H1 (cell line): ENCODE measurements at regions not wholly inside any gene's neighbourhood (a gene's known extent, or its start where the extent isn't known, plus 50 kb on each side); places are given as distances from the start of the nearest gene placed in this dataset.

ENCODE experiments used
- CTCF ChIA-PET: fragments of 300-600 bp; sonication (Branson Sonifier 250); formaldehyde crosslinking; loops from one replicate; lab custom pipeline; 2021; ENCODE audit not compliant: partially characterized antibody; lab: Charles Lee
- POLR2A ChIA-PET: fragments of 300-600 bp; sonication (Branson Sonifier 250); formaldehyde crosslinking; loops from one replicate; lab custom pipeline; 2021; ENCODE audit warnings: inconsistent platforms; ENCODE audit not compliant: partially characterized antibody; lab: Charles Lee
- DNase-seq, 2 experiments: peaks; one replicate each; pipeline versions ENCODE4 v3.0.0 to v3.0.0-alpha.2; 2010 to 2022; ENCODE audit warnings: low spot score in 2 of 2, low read depth in 1 of 2, mixed read lengths in 1 of 2
- FAIRE-seq: peaks from 2 replicates; lab custom pipeline; 2011; peaks lifted over from hg19 to GRCh38; lab: Jason Lieb, UNC
- H2AFZ ChIP-seq: 2 replicates; pipeline ENCODE4 v1.8.1; 2012; ENCODE audit warnings: low read length, inconsistent platforms
- H2AK5ac ChIP-seq: 2 replicates; pipeline ENCODE4 v1.6.1; 2013; ENCODE audit warnings: low read depth, low read length
- H2BK120ac ChIP-seq: replicated peaks from 2 replicates; pipeline ENCODE3; 2013; ENCODE audit warnings: low read depth, low read length, inconsistent platforms
- H2BK12ac ChIP-seq: 2 replicates; pipeline ENCODE4 v1.6.1; 2013; ENCODE audit warnings: low read depth, low read length
- H2BK15ac ChIP-seq: 2 replicates; pipeline ENCODE4 v1.6.1; 2013; ENCODE audit warnings: low read length
- H2BK20ac ChIP-seq: 2 replicates; pipeline ENCODE4 v1.6.1; 2013; ENCODE audit warnings: low read length
- H2BK5ac ChIP-seq: 2 replicates; pipeline ENCODE4 v1.6.1; 2013; ENCODE audit warnings: low read depth, low read length
- H3K14ac ChIP-seq: 2 replicates; pipeline ENCODE4 v1.6.1; 2013; ENCODE audit warnings: inconsistent platforms; ENCODE audit not compliant: insufficient read length
- H3K18ac ChIP-seq: 2 replicates; pipeline ENCODE4 v1.6.1; 2013; ENCODE audit warnings: low read length; ENCODE audit errors: extremely low read depth
- H3K23ac ChIP-seq: 2 replicates; pipeline ENCODE4 v1.6.1; 2013; ENCODE audit warnings: inconsistent platforms; ENCODE audit not compliant: insufficient read length
- H3K23me2 ChIP-seq: 2 replicates; pipeline ENCODE4 v1.6.1; 2013; ENCODE audit warnings: low read depth, low read length
- H3K27ac ChIP-seq: 2 replicates; pipeline ENCODE4 v1.6.1; 2011; ENCODE audit warnings: low read depth, low read length, inconsistent platforms
- H3K27me3 ChIP-seq, 4 experiments: replicated peaks in 1 of 4; 1 replicate in 1 of 4; 2 replicates in 3 of 4; pipeline versions ENCODE4 v1.6.1 to v1.8.1; 2011 to 2013; ENCODE audit warnings: low read length in 3 of 4, mild to moderate bottlenecking in 3 of 4, inconsistent platforms in 2 of 4, mixed read lengths in 2 of 4, moderate library complexity in 1 of 4; ENCODE audit not compliant: control insufficient read depth in 3 of 4, insufficient read depth in 3 of 4; ENCODE audit errors: extremely low read depth in 1 of 4
- H3K36me3 ChIP-seq, 4 experiments: 2 replicates each; pipeline versions ENCODE4 v1.6.1 to v1.8.1; 2011 to 2013; ENCODE audit warnings: mild to moderate bottlenecking in 4 of 4, low read length in 3 of 4, moderate library complexity in 2 of 4, control low read depth in 1 of 4, inconsistent platforms in 1 of 4; ENCODE audit not compliant: insufficient read depth in 4 of 4, control insufficient read depth in 2 of 4
- H3K4ac ChIP-seq: replicated peaks from 2 replicates; pipeline ENCODE3; 2013; ENCODE audit warnings: low read length, low read depth, mixed read lengths, inconsistent platforms; ENCODE audit not compliant: insufficient read length
- H3K4me1 ChIP-seq, 4 experiments: replicated peaks in 1 of 4; 1 replicate in 1 of 4; 2 replicates in 3 of 4; pipeline versions ENCODE4 v1.6.1 to v1.8.1; 2011 to 2013; ENCODE audit warnings: low read length in 3 of 4, inconsistent platforms in 2 of 4, mixed read lengths in 1 of 4; ENCODE audit not compliant: insufficient read depth in 4 of 4, control insufficient read depth in 3 of 4
- H3K4me2 ChIP-seq, 2 experiments: 2 replicates each; pipeline versions ENCODE4 v1.6.1 to v1.8.1; 2011 to 2013; ENCODE audit warnings: low read depth in 2 of 2, low read length in 2 of 2, control low read depth in 1 of 2, inconsistent platforms in 1 of 2, mild to moderate bottlenecking in 1 of 2; ENCODE audit not compliant: insufficient read depth in 1 of 2
- H3K4me3 ChIP-seq, 4 experiments: fragments of 200-600, 300-600 bp in 1 of 4; sonication (generic), shearing (Covaris generic), sonication (Bioruptor Twin) in 1 of 4; 2 replicates each; pipeline versions ENCODE4 v1.5.1 to v1.8.1; 2011 to 2016; ENCODE audit warnings: low read length in 4 of 4, low read depth in 3 of 4, control low read depth in 2 of 4, inconsistent platforms in 2 of 4, mild to moderate bottlenecking in 2 of 4, mixed read lengths in 1 of 4, moderate library complexity in 1 of 4; ENCODE audit not compliant: insufficient read depth in 2 of 4; ENCODE audit errors: extremely low read depth in 1 of 4
- H3K56ac ChIP-seq: replicated peaks from 2 replicates; pipeline ENCODE3; 2013; ENCODE audit warnings: low read depth, mild to moderate bottlenecking, mixed read lengths, low read length, inconsistent platforms; ENCODE audit not compliant: insufficient read length
- H3K79me1 ChIP-seq: 2 replicates; pipeline ENCODE4 v1.6.1; 2013; ENCODE audit warnings: low read depth, low read length, control low read depth
- H3K79me2 ChIP-seq, 2 experiments: 2 replicates each; pipeline versions ENCODE4 v1.6.1 to v1.8.1; 2012 to 2013; ENCODE audit warnings: low read length in 2 of 2, mild to moderate bottlenecking in 2 of 2, inconsistent platforms in 1 of 2; ENCODE audit not compliant: insufficient read depth in 2 of 2, control insufficient read depth in 1 of 2
- H3K9ac ChIP-seq, 4 experiments: replicated peaks in 1 of 4; 1 replicate in 1 of 4; 2 replicates in 3 of 4; pipeline versions ENCODE4 v1.6.1 to v1.8.1; 2011 to 2013; ENCODE audit warnings: low read depth in 3 of 4, low read length in 3 of 4, control low read depth in 2 of 4, mild to moderate bottlenecking in 2 of 4, moderate library complexity in 2 of 4, inconsistent platforms in 1 of 4; ENCODE audit errors: extremely low read depth in 1 of 4
- H3K9me3 ChIP-seq, 2 experiments: 2 replicates each; pipeline versions ENCODE4 v1.6.1 to v1.8.1; 2012 to 2013; ENCODE audit warnings: mild to moderate bottlenecking in 2 of 2, moderate library complexity in 2 of 2, control low read depth in 1 of 2, inconsistent platforms in 1 of 2, low read depth in 1 of 2, low read length in 1 of 2, mixed read lengths in 1 of 2; ENCODE audit not compliant: insufficient read depth in 2 of 2
- H4K20me1 ChIP-seq, 2 experiments: replicated peaks in 1 of 2; 2 replicates each; pipeline versions ENCODE3 to v1.8.1; 2011 to 2013; ENCODE audit warnings: inconsistent platforms in 2 of 2, low read length in 2 of 2, mild to moderate bottlenecking in 1 of 2; ENCODE audit not compliant: insufficient read depth in 2 of 2, control insufficient read depth in 1 of 2
- H4K5ac ChIP-seq: 2 replicates; pipeline ENCODE4 v1.6.1; 2013; ENCODE audit warnings: low read length, low read depth, mixed read lengths, inconsistent platforms; ENCODE audit not compliant: insufficient read length
- H4K8ac ChIP-seq: 2 replicates; pipeline ENCODE4 v1.8.0; 2013; ENCODE audit warnings: mild to moderate bottlenecking, moderate library complexity, low read length, inconsistent platforms; ENCODE audit not compliant: insufficient read depth; ENCODE audit errors: extremely low read depth
- H4K91ac ChIP-seq: replicated peaks from 2 replicates; pipeline ENCODE3; 2013; ENCODE audit warnings: low read length, mixed read lengths, inconsistent platforms; ENCODE audit not compliant: insufficient read length
- BACH1 ChIP-seq: IDR thresholded peaks from 2 replicates; pipeline ENCODE4 v1.6.1; 2012; ENCODE audit warnings: low read length, improper control_type of control experiment
- CBX5 ChIP-seq: fragments of 300-800, 300-1000 bp; sonication (generic); IDR thresholded peaks from 2 replicates; pipeline ENCODE4 v1.7.1; 2016; ENCODE audit warnings: antibody characterized with exemption, low read length, low read depth
- SIN3A ChIP-seq, 2 experiments: IDR thresholded peaks in 1 of 2; conservative IDR thresholded peaks in 1 of 2; 2 replicates each; pipeline ENCODE4 v1.6.1; 2011 to 2012; ENCODE audit warnings: low read length in 2 of 2, improper control_type of control experiment in 1 of 2, low read depth in 1 of 2, mild to moderate bottlenecking in 1 of 2
- WGBS, 2 experiments: shearing (Covaris generic) in 1 of 2; methylation state at CpG; one replicate each; pipeline versions ENCODE4 v1.1.6 to v1.1.7; 2013 to 2015; ENCODE audit warnings: low lambda C conversion rate in 2 of 2, mixed read lengths in 2 of 2, inconsistent platforms in 1 of 2, low coverage in 1 of 2, missing lambda C conversion rate in 1 of 2; ENCODE audit not compliant: insufficient replicate concordance in 2 of 2, insufficient coverage in 1 of 2, insufficient read length in 1 of 2; ENCODE audit errors: extremely low coverage in 1 of 2, missing lambda C conversion rate in 1 of 2; 5-methylcytosine and 5-hydroxymethylcytosine counted together
- TF ChIP-seq, protein P1 (sequence below), 3 experiments: IDR thresholded peaks; 1 replicate in 2 of 3; 2 replicates in 1 of 3; pipeline versions ENCODE4 v1.5.1 to v1.6.1; 2011; ENCODE audit warnings: low read length in 3 of 3, mild to moderate bottlenecking in 3 of 3, inconsistent platforms in 2 of 3, low read depth in 1 of 3, moderate library complexity in 1 of 3; ENCODE audit not compliant: insufficient read depth in 1 of 3; ENCODE audit errors: control extremely low read depth in 1 of 3

DNA sequence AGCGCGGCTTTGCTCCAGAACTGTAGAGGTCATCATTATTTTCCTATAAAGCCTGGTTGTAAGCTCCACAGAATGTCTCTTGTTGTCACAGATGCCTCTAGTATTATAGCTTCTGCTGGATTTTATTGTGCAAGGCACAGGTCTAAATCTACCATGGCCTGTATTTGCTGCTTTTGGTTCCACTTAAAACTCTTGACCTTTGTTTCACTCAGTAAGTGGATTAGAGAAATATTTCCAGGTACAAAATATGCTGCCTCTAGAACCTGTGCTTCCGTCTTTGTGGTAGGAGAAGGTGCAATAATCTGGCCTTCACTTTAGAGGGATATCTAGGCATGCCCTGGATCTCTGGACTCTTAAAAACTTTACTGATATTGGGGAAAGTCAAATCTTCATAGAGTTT lies 476.6 kb upstream of the CD180 start:
- H3K18ac ChIP-seq, result no peak overlapping the region
- FAIRE-seq, result no peak
- H4K91ac ChIP-seq, result no peak overlapping the region
- no peak for DNase-seq
- no peak overlapping the region for H3K14ac ChIP-seq
- POLR2A ChIA-PET, result no interaction called here
- no peak overlapping the region for H3K56ac ChIP-seq
- no peak overlapping the region for H2BK15ac ChIP-seq
- H2BK5ac ChIP-seq, result no peak overlapping the region
- 98% methylated on average over 3 of the region's 3 CpGs; no CpG with 5 or more reads in 1 of the 2 experiments for WGBS, 2 experiments
- no peak overlapping the region for H4K8ac ChIP-seq
- H2AK5ac ChIP-seq, result no peak overlapping the region
- H3K4me3 ChIP-seq, result no peak overlapping the region
- H2BK12ac ChIP-seq, result no peak overlapping the region
- H4K20me1 ChIP-seq, result no peaks in the 10 kb centered on the region
- H3K23ac ChIP-seq, result no peak overlapping the region
- no peak for TF ChIP-seq CBX5
- no peak for TF ChIP-seq SIN3A (conservative IDR thresholded peaks at IDR 0.05 in 1 of 2, IDR thresholded peaks at IDR 0.05 in 1 of 2; ENCODE audit: low read depth in 1 of 2, low read length in 2 of 2)
- TF ChIP-seq, protein P1, sequence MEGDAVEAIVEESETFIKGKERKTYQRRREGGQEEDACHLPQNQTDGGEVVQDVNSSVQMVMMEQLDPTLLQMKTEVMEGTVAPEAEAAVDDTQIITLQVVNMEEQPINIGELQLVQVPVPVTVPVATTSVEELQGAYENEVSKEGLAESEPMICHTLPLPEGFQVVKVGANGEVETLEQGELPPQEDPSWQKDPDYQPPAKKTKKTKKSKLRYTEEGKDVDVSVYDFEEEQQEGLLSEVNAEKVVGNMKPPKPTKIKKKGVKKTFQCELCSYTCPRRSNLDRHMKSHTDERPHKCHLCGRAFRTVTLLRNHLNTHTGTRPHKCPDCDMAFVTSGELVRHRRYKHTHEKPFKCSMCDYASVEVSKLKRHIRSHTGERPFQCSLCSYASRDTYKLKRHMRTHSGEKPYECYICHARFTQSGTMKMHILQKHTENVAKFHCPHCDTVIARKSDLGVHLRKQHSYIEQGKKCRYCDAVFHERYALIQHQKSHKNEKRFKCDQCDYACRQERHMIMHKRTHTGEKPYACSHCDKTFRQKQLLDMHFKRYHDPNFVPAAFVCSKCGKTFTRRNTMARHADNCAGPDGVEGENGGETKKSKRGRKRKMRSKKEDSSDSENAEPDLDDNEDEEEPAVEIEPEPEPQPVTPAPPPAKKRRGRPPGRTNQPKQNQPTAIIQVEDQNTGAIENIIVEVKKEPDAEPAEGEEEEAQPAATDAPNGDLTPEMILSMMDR (IDR thresholded peaks at IDR 0.05; ENCODE audit: control extremely low read depth in 1 of 3, insufficient read depth in 1 of 3, low read depth in 1 of 3, low read length in 3 of 3), result no peak
- TF ChIP-seq BACH1, result no peak
- H3K23me2 ChIP-seq, result no peaks in the 10 kb centered on the region
- no peak overlapping the region for H2BK20ac ChIP-seq
- no peak overlapping the region for H4K5ac ChIP-seq
- no peak overlapping the region for H2AFZ ChIP-seq
- H3K79me1 ChIP-seq, result no peaks in the 10 kb centered on the region
- H3K4me1 ChIP-seq, result no peaks in the 10 kb centered on the region
- no peak overlapping the region for H3K4ac ChIP-seq
- H3K79me2 ChIP-seq, result no peaks in the 10 kb centered on the region
- H3K27ac ChIP-seq, result no peak overlapping the region
- no peaks in the 10 kb centered on the region for H3K27me3 ChIP-seq
- H2BK120ac ChIP-seq, result no peak overlapping the region
- no peaks in the 10 kb centered on the region; a peak in 1 of 8 replicates for H3K36me3 ChIP-seq
- H3K9me3 ChIP-seq, result no peaks in the 10 kb centered on the region
- no peak overlapping the region for H3K4me2 ChIP-seq
- H3K9ac ChIP-seq, result no peak overlapping the region
- CTCF ChIA-PET, result interaction anchor here (1.0 kb wide), 1 partner anchor 23 kb away, joined by 3 read pairs; no protein-coding TSS in a partner anchor
